Urothelium cell line (cell line): ENCODE measurements at regions not wholly inside any gene's neighbourhood (a gene's known extent, or its start where the extent isn't known, plus 50 kb on each side); places are given as distances from the start of the nearest gene placed in this dataset.
"Not testable (repeated sequence)": the region's sequence is repeated elsewhere in the genome, so short reads cannot be mapped to it uniquely, and the experiment has no call there.

Experiments used
- DNase-seq: peaks from one replicate; pipeline ENCODE4 v3.0.0; 2011; ENCODE audit warnings: low spot score, mixed read lengths
- FAIRE-seq: peaks from 2 replicates; lab custom pipeline; 2011; peaks lifted over from hg19 to GRCh38; lab: Jason Lieb, UNC

DNA sequence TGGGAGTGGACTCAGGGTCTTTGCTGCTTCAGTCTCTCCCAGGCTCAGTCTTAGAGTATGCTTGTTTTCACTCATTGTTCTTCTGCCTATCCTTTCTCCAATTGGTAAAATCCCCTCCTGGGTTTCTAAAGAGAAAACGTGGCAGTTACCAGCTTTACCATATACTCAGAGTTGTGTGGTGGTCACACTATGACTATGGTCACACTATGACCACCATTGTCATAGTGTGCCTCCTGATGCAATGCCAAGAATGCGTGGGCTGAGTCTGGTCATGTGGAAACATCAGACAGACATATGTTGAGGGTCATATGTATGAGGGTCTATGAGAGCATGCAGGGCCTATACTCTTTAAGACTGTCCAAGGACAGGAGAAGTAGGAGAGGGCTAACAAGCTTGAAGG lies 326.5 kb upstream of the PRR16 start:
- peak; percentile 46 for FAIRE-seq
- no peak for DNase-seq

DNA sequence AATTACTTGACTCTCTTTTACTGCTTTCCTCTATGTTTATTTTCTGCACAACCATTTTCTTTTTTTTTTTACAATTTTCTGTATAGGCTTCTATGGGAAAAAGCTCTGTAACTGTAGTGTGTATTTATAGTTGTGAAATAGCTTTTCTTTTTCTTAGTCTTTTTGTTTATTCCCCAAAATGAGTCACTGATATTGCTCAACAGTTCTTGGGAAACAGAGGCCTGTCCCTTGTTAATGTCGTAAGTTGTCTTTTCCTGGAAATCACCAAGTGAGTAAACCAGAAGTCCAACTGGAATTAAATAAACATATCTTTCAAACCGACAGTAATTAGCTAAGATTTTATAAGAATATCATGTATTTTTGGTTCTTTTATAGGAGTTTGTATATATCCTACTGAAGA lies 325.1 kb upstream of the PRR16 start:
- FAIRE-seq (no peak), DNase-seq (peak; percentile 42)

DNA sequence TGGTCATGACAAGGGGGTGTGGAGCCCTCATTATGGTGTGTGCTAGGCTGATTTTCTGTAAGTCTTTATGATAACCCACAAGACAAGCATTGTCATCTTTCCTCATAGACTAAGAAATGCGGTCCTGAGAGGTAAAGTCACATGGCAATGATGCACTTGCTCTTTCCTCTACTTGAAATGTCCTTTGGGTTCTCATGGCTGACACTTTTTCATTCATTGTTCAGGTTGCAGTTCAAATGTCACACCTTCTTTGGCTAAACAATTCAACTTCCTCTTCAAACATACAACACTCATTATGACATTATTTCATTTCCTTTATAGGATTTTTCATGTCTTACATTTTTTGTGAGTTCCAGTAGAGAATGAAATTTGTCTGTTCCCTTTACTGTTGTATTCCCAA lies 323.6 kb upstream of the PRR16 start:
- no peak for FAIRE-seq
- no peak for DNase-seq

DNA sequence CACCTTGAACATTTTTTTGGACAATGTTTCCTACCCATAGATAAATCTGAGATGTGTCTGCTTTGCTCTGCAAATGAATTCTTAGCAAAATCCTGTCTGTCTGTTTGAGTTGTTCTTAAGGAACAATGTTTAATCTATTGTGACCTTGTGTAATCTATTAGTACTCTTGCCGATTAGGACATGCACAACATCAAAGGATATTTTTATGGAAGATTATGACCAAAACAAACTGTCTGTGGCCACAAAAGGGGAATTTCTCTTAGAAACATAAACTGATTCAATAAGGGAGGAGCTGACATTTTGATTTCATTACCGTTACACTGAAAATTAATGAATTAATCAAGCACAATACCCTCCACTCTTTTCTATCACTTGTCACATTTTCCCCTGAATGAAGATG lies 323.0 kb upstream of the PRR16 start:
- no peak for DNase-seq
- FAIRE-seq: no peak

DNA sequence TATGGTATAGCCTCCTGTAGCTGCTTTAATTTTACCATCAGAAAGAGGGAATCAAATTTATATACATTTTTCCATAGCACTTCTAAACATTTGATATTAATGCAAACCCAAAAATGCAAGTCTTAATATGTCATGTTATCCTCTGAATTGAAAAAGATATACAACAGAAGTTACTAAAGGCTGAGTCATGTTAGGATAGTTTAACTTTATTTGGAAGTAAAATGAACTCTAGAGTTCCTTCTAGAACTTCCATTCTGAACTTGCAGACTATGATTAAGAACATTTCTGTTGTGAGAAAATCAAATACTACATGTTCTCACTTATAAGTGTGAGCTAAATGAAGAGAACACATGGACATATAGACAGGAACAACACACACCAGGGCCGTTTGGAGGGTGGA lies 317.3 kb upstream of the PRR16 start:
- no peak for DNase-seq
- no peak for FAIRE-seq

DNA sequence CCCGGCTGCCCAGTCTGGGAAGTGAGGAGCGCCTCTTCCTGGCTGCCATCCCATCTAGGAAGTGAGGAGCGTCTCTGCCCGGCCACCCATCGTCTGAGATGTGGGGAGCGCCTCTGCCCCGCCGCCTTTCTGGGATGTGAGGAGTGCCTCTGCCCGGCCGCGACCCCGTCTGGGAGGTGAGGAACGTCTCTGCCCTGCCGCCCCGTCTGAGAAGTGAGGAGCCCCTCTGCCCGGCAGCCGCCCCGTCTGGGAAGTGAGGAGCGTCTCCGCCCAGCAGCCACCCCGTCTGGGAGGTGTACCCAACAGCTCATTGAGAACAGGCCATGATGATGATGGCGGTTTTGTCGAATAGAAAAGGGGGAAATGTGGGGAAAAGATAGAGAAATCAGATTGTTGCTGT lies 316.2 kb upstream of the PRR16 start:
- FAIRE-seq, DNase-seq: not testable (repeated sequence)

DNA sequence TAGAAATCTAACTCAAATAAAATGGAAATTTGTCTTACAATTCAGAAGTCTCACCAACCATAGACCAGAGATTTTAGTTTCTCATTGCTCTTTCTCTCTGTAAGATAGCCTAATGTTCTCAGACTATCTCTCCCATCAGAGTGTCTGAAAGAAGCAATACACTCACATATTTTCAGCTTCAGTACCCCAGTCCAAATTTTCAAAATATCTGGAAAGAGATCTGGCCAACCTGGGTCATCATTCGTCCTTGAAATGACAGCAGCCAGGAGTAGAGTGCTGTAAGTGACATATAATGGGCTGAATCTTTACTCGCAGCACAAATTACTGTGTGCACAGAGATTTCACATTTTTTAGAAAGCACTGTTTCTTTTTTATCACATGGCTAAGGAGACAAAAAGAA lies 313.3 kb upstream of the PRR16 start:
- no peak for DNase-seq
- FAIRE-seq: no peak

DNA sequence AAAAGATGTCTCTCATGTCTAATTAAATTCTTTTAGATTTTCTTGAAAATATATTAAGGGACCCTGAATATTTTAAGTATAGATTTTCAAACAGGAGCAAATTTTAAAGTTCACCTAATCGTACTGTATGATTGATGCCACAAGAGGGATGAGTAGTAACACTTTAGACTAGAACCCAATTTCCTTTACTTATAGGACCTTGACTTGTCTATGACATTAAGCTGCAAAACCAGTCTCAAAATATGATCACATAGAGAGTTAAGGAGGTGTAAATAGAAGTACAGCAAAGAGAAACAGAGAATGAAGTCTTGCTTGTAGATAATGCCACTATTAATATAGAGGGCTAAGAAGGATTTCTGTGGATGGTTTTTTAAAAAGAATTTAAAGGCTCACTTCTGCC lies 312.9 kb upstream of the PRR16 start:
- FAIRE-seq (no peak), DNase-seq (no peak)

DNA sequence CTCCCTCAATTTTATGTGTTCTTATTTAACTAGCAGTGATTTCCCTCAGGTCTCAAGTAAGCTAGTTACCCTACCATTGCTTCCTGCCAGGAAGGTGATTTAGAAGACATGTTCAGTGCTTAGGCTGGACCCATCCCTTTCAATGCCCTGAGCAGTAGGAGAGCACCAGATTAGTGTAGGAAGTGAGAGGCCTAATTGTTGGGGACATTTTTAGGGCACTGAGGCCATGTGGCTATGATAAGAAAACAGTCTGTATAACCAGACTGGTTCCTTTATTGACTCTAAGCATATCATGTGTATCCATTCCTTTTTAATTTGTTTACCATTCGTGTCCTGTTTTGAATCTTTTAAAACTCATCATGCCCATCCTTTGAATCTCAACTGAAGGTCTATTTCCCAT lies 312.3 kb upstream of the PRR16 start:
- DNase-seq (no peak), FAIRE-seq (peak; percentile 56)

DNA sequence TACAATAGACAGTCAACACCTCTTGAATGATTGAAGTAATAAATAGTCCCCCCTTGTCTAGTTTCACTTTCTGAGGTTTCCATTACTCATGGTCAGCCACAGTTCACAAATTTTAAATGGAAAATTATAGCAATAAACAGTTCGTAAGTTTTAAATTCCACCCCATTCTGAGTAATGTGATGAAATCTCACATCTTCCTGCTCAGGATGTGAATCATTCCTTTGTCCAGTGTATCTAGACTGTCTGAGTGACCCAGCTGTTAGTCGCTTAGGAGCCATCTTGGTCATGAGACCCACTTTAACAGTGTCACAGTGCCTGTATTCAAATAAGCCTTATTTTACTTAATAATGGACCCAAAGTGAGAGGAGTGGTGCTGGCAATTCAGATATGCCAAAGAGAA lies 311.6 kb upstream of the PRR16 start:
- peak; percentile 39 for DNase-seq

DNA sequence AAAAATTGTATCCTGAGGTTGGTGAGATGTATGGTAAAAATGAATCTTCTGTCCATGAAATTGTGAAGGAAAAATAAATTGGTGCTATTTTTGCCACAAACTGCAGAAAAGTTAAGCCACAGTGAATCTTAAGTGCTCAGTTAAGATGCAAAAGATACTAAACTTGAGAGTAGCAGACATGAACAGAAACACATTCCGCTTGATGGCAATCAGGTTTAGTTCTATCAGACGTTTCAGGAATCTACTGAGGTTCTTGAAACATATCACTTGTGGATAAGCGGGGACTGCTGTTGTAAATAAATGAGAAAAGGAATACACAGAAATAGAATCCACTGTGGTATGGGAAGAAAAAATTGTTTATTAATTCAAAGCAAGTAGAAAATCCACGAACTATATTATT lies 311.2 kb upstream of the PRR16 start:
- no peak for FAIRE-seq
- no peak for DNase-seq

More for the DNA sequence above, 311.6 kb upstream of the PRR16 start:
- FAIRE-seq: no peak

DNA sequence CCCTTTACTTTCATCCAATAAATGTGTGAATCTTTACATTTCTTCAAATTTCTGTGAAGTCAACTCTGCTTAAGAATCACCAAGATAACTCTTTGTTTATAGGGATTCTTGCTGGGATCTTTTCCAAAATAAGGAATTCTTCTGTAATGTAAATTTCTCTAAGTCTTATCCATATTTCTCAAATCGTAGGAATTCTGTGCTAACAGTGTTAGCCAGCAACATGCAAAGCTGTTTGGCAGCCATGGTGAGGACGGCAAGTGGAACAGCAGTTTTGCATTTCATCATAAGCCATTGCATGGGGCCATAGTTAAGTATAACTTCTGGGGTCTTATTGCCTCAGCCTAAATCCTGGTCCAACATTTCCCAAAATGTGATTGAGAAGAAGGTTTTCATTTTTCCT lies 310.5 kb upstream of the PRR16 start:
- FAIRE-seq (no peak), DNase-seq (no peak)

DNA sequence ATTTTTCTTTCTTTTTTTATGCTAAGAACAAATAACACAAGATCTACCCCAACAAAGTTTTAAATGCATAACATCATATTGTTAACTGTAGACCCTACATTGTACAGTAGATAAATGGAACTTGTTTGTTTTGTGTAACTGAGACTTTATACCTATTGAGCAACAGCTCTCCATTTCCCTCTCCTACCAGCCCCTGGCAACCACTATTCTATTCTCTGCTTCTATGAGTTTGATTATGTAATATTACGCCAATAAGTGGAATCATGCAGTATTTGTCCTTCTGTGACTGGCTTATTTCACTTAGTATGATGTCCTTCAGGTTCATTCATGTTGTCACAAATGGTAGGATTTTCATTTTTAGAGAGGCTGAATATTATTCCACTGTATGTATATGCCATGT lies 308.2 kb upstream of the PRR16 start:
- DNase-seq: no peak

DNA sequence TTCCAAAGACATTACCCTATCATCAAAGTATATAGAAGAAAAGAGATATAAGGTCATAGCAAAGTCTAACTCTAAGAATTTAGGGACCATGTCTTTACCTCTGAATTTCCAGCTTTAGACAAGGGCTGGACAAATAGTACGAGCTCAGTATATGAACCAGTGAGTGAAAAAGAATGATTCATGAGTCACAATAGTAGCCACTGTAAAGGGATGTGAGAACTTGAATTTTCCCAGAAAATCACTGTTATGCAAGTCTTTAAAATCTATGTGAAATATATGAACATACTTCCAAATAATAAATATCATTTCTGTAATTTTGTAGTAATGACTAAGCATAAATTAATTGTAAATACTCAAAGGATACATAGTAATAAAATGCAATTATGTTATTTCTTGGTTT lies 305.9 kb upstream of the PRR16 start:
- FAIRE-seq: no peak
- no peak for DNase-seq

More for the DNA sequence above, 308.2 kb upstream of the PRR16 start:
- no peak for FAIRE-seq

DNA sequence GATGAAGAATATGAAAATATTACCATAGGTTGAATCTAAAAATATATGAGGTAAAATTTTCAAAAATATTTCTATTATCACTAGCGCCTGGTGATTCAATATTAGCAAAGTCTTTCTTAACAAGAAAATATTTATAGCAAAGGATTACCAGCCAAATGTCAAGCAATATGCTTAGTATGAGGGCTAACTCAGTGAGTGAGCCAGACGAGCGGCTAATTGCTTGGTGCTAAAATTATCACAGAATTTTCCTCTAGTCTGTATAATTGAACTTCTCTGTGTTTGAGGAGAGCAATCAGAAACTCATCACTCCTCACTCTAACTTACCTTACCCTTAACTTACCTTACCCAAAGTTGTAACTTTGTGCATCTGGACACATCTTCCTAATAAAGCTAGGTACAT lies 304.9 kb upstream of the PRR16 start:
- DNase-seq: no peak
- FAIRE-seq: no peak

DNA sequence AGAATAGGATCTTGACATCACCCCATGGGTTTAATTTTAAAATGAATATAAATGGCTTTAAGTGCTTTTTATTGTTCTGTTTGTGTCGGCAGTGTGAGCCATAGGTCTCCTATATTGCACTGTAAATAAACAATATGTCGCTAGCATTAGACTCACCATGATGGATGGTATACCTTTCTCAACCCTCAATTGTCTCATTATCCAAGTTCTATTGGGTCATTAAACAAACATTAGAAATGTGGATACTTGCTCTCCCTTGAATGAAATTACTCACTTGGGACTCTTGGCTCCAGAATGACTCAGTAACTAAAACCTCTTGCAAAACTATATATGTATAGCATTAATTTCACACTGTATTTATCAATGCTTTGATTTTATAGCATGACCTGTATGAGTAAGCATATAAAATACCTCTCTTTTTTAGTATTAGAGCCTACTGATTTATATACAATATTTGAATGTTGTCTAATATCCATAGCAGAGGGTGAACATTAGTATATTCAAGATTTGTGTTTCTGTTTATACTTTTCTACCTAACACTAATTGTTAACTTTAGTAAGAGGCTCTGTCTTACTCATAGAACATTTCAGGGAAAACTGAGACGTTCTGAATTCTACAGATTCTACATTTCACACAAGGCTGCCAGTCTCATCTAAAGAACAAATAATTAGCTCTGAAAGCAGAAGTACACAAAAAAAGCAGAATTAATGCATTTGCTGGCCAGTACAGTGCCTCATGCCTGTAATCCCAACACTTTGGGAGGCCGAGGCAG lies 303.8 kb upstream of the PRR16 start:
- FAIRE-seq (no peak), DNase-seq (no peak)

DNA sequence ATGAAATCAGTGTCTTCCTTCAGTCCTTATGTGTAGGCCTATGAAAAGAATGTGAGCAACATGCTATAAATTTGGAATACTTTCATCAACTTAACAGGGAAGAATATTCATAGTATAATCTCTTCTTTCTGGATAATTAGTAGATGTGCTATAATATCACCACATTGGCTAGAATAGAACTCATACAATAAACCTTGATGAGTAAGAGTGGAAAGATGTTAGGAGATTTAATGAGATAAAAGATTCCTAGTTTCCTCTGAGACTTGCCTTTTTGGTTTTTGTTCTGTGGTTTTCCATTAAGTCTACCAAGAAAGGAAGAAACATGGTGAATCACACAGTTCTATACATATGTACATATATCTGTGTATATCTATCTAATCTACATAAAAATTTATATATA lies 301.8 kb upstream of the PRR16 start:
- no peak for FAIRE-seq
- DNase-seq: no peak

DNA sequence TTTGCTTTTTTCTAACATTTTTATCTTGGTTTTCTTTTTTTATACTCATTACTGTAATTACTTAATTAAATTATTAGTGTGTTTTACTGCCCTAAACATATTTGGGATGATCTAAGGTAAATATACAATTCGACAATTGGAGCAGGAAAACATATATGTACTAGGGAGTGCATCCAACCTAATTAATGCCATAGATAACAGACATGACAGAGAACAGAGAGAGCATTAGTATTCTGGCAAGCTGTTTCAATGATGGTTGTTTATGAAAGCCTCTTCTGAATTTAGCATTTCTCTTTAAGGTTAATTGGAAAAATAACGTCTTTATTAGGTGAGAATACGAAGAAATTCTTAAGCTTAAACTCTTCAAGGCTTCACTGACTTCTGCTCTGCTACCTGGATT lies 300.1 kb upstream of the PRR16 start:
- no peak for FAIRE-seq
- no peak for DNase-seq

DNA sequence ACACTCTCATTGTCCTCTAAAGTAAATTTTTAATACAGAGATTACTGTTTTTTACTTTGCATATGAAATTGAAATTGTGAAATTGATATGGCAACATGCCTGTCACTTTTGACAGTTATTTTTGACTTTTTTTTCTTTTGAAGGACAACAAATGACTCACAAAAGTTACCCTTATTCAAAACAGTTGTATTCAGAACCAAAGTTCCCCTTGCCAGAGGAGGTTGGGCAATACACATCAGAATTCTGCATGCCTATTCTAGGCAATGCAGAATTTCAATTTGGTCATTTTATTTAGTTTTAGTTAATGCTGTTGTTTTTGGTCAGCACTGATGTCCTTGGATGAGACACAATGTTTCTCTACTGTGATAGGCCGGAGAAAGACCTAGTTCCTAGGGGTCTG lies 299.1 kb upstream of the PRR16 start:
- DNase-seq (no peak), FAIRE-seq (no peak)

DNA sequence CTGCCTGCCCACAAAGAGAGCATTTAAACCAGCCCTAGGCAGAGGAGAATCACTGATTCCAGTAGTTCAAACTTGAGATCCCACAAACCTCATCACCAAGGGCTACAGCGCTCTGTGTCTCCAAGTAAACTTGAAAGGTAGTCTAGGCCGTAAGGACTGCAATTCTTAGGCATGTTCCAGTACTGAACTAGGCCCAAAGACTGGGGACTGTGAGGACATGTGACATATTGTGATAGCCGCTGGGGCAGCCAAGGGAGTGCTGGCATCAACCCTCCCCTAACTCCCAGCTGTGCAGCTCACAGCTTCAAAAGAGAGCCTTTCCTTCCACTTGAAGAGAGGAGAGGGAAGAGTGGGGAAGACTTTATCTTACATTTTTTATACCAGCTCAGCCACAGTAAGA lies 291.0 kb upstream of the PRR16 start:
- DNase-seq (no peak), FAIRE-seq (no peak)

DNA sequence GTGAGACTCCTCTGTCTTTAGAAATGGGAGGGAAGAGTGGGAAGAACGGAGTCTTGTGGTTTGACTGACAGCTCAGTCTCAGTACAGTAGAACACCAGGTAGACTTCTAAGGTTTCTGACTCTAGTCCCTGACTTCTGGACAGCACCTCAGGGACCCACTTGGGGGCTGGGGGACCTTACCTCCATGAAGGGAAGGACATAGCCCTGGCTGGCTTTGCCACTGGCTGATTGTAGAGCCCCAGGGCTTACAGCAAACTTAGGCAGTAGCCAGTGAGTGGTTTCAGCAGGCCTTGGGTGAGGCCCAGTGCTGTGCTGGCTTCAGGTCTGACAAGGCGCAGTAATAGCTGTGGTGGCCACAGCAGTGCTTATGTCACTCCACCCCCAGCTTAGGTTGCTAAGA lies 290.0 kb upstream of the PRR16 start:
- no peak for FAIRE-seq
- no peak for DNase-seq

DNA sequence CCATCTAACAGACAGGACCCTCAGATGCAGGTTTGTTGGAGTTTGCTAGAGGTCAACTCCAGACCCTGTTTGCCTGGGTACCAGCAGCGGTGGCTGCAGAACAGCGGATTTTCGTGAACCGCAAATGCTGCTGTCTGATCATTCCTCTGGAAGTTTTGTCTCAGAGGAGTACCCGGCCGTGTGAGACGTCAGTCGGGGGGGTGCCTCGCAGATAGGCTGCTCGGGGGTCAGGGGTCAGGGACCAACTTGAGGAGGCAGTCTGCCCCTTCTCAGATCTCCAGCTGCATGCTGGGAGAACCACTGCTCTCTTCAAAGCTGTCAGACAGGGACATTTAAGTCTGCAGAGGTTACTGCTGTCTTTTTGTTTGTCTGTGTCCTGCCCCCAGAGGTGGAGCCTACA lies 282.9 kb upstream of the PRR16 start:
- FAIRE-seq, DNase-seq: not testable (repeated sequence)

DNA sequence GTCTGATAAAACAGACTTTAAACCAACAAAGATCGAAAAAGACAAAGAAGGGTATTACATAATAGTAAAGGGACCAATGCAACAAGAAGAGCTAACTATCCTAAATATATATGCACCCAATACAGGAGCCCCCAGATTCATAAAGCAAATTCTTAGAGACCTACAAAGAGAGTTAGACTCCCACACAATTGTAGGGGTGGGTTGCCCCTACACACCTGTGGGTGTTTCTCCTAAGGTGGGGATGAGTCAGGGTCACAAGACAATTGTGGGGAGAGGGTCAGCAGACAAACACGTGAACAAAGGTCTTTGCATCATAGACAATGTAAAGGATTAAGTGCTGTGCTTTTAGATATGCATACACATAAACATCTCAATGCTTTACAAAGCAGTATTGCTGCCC lies 269.4 kb upstream of the PRR16 start:
- FAIRE-seq, DNase-seq: not testable (repeated sequence)
